WTC11 (cell line): ENCODE measurements at regions not wholly inside any gene's neighbourhood (a gene's known extent, or its start where the extent isn't known, plus 50 kb on each side); places are given as distances from the start of the nearest gene placed in this dataset.

Experiments
- ATF6 ChIP-seq: sonication (generic); formaldehyde crosslinking; IDR thresholded peaks from 2 replicates; pipeline ENCODE4 v1.8.1; 2023; ENCODE audit warnings: mild to moderate bottlenecking, missing genetic modification reagents
- CTCF ChIP-seq: fragments of 200-600 bp; IDR thresholded peaks from 2 replicates; pipeline ENCODE4 v1.8.0; 2022; ENCODE audit warnings: antibody characterized with exemption
- ELF4 ChIP-seq: sonication (generic); formaldehyde crosslinking; IDR thresholded peaks from 2 replicates; pipeline ENCODE4 v1.8.1; 2022; ENCODE audit warnings: low read depth, mild to moderate bottlenecking, moderate library complexity, missing genetic modification reagents
- GRHL2 ChIP-seq: fragments of 250-450 bp; sonication (Bioruptor Pico); IDR thresholded peaks from 2 replicates; pipeline ENCODE4 v1.8.0; 2022; ENCODE audit warnings: mild to moderate bottlenecking, moderate library complexity; ENCODE audit not compliant: insufficient replicate concordance, severe bottlenecking
- MAX ChIP-seq: sonication (generic); formaldehyde crosslinking; IDR thresholded peaks from 2 replicates; pipeline ENCODE4 v1.8.0; 2022; ENCODE audit warnings: mild to moderate bottlenecking, missing genetic modification reagents
- TCF7 ChIP-seq: sonication (generic); formaldehyde crosslinking; IDR thresholded peaks from 2 replicates; pipeline ENCODE4 v1.8.0; 2022; ENCODE audit warnings: mild to moderate bottlenecking, low read depth, missing genetic modification reagents, moderate library complexity
- ZBTB21 ChIP-seq: sonication (generic); formaldehyde crosslinking; IDR thresholded peaks from 2 replicates; pipeline ENCODE4 v1.8.1; 2023; ENCODE audit warnings: mild to moderate bottlenecking, missing genetic modification reagents, borderline replicate concordance
- ZNF232 ChIP-seq: sonication (generic); formaldehyde crosslinking; IDR thresholded peaks from 2 replicates; pipeline ENCODE4 v1.8.0; 2022; ENCODE audit warnings: mild to moderate bottlenecking, missing genetic modification reagents
- ZNF263 ChIP-seq: sonication (generic); formaldehyde crosslinking; IDR thresholded peaks from 2 replicates; pipeline ENCODE4 v1.8.1; 2022; ENCODE audit warnings: low read depth, mild to moderate bottlenecking, moderate library complexity, missing genetic modification reagents

- TF ChIP-seq ZBTB21 (CRISPR knock-in tag), result no peak
- TF ChIP-seq ELF4 (CRISPR knock-in tag), result no peak
- no peak for TF ChIP-seq TCF7 (CRISPR knock-in tag)
- no peak for TF ChIP-seq GRHL2
- no peak for TF ChIP-seq CTCF
- TF ChIP-seq ZNF232 (CRISPR knock-in tag), result no peak
- no peak for TF ChIP-seq ATF6
- TF ChIP-seq MAX (CRISPR knock-in tag), result no peak
- no peak for TF ChIP-seq ZNF263 (CRISPR knock-in tag)
Measured at GRCh38 chr5:28448791-28449190, 1410.4 kb upstream of the CDH9 start.
